K562 (cell line): ENCODE measurements at regions not wholly inside any gene's neighbourhood (a gene's known extent, or its start where the extent isn't known, plus 50 kb on each side); places are given as distances from the start of the nearest gene placed in this dataset.

Experiments used
- ATAC-seq: fragments of 200-7000 bp; cut with Tn5 transposase; 3 replicates; pipeline ENCODE4 v1.9.1; 2020; ENCODE audit warnings: moderate library complexity
- BruUV-seq: library from RNA; stranded (reverse); fragments of 400-500 nt; replicated peaks from 2 replicates; lab custom pipeline; 2021; lab: Mats Ljungman, UMichigan
- CTCF ChIA-PET: fragments of 300-600 bp; formaldehyde crosslinking; extraction: SDS; loops from one replicate; lab custom pipeline; 2021; ENCODE audit warnings: low intra/inter-chr PET ratio; lab: Yijun Ruan, JAX
- POLR2A ChIA-PET: fragments of 300-600, 350-650 bp; sonication (Branson Sonifier 250); formaldehyde crosslinking; extraction: SDS; loops from one replicate; lab custom pipeline; 2021; ENCODE audit warnings: antibody characterized with exemption, inconsistent platforms; lab: Yijun Ruan, JAX
- DNase-seq, 4 experiments: peaks; one replicate each; pipeline versions ENCODE4 v3.0.0 to v3.0.0-alpha.2; 2011 to 2018; ENCODE audit warnings: low spot score in 3 of 4, mixed read lengths in 3 of 4; ENCODE audit errors: extremely low read depth in 1 of 4
- FAIRE-seq: peaks from 2 replicates; lab custom pipeline; 2011; peaks lifted over from hg19 to GRCh38; lab: Jason Lieb, UNC
- H2AFZ ChIP-seq: 2 replicates; pipeline ENCODE4 v1.6.0; 2011; ENCODE audit warnings: low read depth, low read length, control low read depth, inconsistent platforms
- H3K27ac ChIP-seq: fragments of 200-600 bp; 3 replicates; pipeline ENCODE4 v1.8.0; 2011; ENCODE audit warnings: low read depth, mild to moderate bottlenecking, control low read depth, inconsistent platforms, low read length, moderate library complexity, mixed read lengths; ENCODE audit errors: extremely low read depth
- H3K27me3 ChIP-seq, 2 experiments: fragments of 300-600 bp in 1 of 2; 2 replicates in 1 of 2; 3 replicates in 1 of 2; pipeline versions ENCODE4 v1.6.0 to v1.8.0; 2011; ENCODE audit warnings: inconsistent platforms in 2 of 2, low read length in 2 of 2, mild to moderate bottlenecking in 1 of 2, mixed read lengths in 1 of 2, moderate library complexity in 1 of 2; ENCODE audit not compliant: control insufficient read depth in 2 of 2, insufficient read depth in 2 of 2
- H3K36me3 ChIP-seq: fragments of 300-600 bp; 3 replicates; pipeline ENCODE4 v1.8.0; 2011; ENCODE audit warnings: mild to moderate bottlenecking, low read length, inconsistent platforms; ENCODE audit not compliant: control insufficient read depth, insufficient read depth
- H3K4me1 ChIP-seq, 2 experiments: fragments of 200-600 bp in 1 of 2; replicated peaks in 1 of 2; 2 replicates in 1 of 2; 3 replicates in 1 of 2; pipeline versions ENCODE4 v1.5.1 to v1.8.0; 2011; ENCODE audit warnings: inconsistent platforms in 2 of 2, low read length in 2 of 2, mild to moderate bottlenecking in 1 of 2, mixed read lengths in 1 of 2, moderate library complexity in 1 of 2; ENCODE audit not compliant: control insufficient read depth in 2 of 2, insufficient read depth in 2 of 2
- H3K4me2 ChIP-seq: 2 replicates; pipeline ENCODE4 v1.6.1; 2011; ENCODE audit warnings: low read length, control low read depth, inconsistent platforms, mixed read lengths; ENCODE audit not compliant: insufficient read depth
- H3K4me3 ChIP-seq: fragments of 200-600 bp; sonication (generic), shearing (Covaris generic); 2 replicates; pipeline ENCODE4 v1.5.1; 2016; ENCODE audit warnings: control low read depth, inconsistent platforms
- H3K79me2 ChIP-seq: fragments of 200-600 bp; 3 replicates; pipeline ENCODE4 v1.8.0; 2011; ENCODE audit warnings: low read length, inconsistent platforms; ENCODE audit not compliant: control insufficient read depth, insufficient read depth
- H3K9ac ChIP-seq, 2 experiments: 2 replicates each; pipeline versions ENCODE4 v1.6.0 to v1.6.1; 2011; ENCODE audit warnings: low read depth in 2 of 2, low read length in 2 of 2, control low read depth in 1 of 2, inconsistent platforms in 1 of 2, mild to moderate bottlenecking in 1 of 2, mixed read lengths in 1 of 2; ENCODE audit not compliant: insufficient read depth in 1 of 2
- H3K9me1 ChIP-seq: one replicate; pipeline ENCODE4 v1.6.0; 2011; ENCODE audit warnings: inconsistent platforms, mild to moderate bottlenecking, low read length, moderate library complexity; ENCODE audit not compliant: control insufficient read depth, insufficient read depth
- H3K9me3 ChIP-seq: replicated peaks from 2 replicates; pipeline ENCODE4 v1.5.1; 2011; ENCODE audit warnings: low read depth, low read length, inconsistent platforms; ENCODE audit not compliant: control insufficient read depth, insufficient read depth
- H4K20me1 ChIP-seq: replicated peaks from 2 replicates; pipeline ENCODE4 v1.6.1; 2011; ENCODE audit warnings: low read length, inconsistent platforms, mixed read lengths; ENCODE audit not compliant: control insufficient read depth, insufficient read depth
- CHD7 ChIP-seq: fragments of 200-600 bp; sonication (generic); IDR thresholded peaks from one replicate; pipeline ENCODE4 v1.6.1; 2012; ENCODE audit warnings: mild to moderate bottlenecking, low read depth, low read length, inconsistent platforms
- DIDO1 ChIP-seq: fragments of 450-650 bp; IDR thresholded peaks from 2 replicates; pipeline ENCODE4 v1.6.1; 2016; ENCODE audit warnings: low read depth, missing biosample characterization, missing genetic modification characterization
- JUND ChIP-seq, 2 experiments: IDR thresholded peaks; 2 replicates in 1 of 2; 3 replicates in 1 of 2; pipeline ENCODE4 v1.6.1; 2011; ENCODE audit warnings: borderline replicate concordance in 2 of 2, low read depth in 2 of 2, low read length in 2 of 2, improper control_type of control experiment in 1 of 2, missing biosample characterization in 1 of 2, missing genetic modification characterization in 1 of 2, missing genetic modification reagents in 1 of 2
- MEF2A ChIP-seq: IDR thresholded peaks from 2 replicates; pipeline ENCODE4 v1.6.1; 2011; ENCODE audit warnings: low read depth, mild to moderate bottlenecking, low read length, moderate library complexity; ENCODE audit not compliant: control insufficient read depth
- NELFE ChIP-seq: IDR thresholded peaks from 2 replicates; pipeline ENCODE4 v1.6.1; 2011; ENCODE audit warnings: mild to moderate bottlenecking; ENCODE audit not compliant: insufficient read depth, insufficient read length
- RAD51 ChIP-seq: fragments of 450-650 bp; IDR thresholded peaks from 2 replicates; pipeline ENCODE4 v1.7.1; 2016; ENCODE audit warnings: low read depth, mild to moderate bottlenecking, borderline replicate concordance
- SMARCA4 ChIP-seq: fragments of 450-650 bp; IDR thresholded peaks from 2 replicates; pipeline ENCODE4 v1.6.1; 2016
- SMARCC2 ChIP-seq: fragments of 450-650 bp; IDR thresholded peaks from 2 replicates; pipeline ENCODE4 v1.6.1; 2017; ENCODE audit warnings: antibody characterized with exemption, moderate library complexity, mild to moderate bottlenecking, low read depth
- ZFP36 ChIP-seq: fragments of 150-350 bp; IDR thresholded peaks from 2 replicates; pipeline ENCODE4 v1.6.1; 2018; ENCODE audit warnings: low read length, low read depth; ENCODE audit not compliant: partially characterized antibody
- ZNF507 ChIP-seq: conservative IDR thresholded peaks from 2 replicates; pipeline ENCODE4 v1.6.1; 2017; ENCODE audit warnings: missing genetic modification characterization, missing compliant biosample characterization
- WGBS: fragments of 100-300 bp; shearing (Covaris generic); methylation state at CpG from one replicate; pipeline ENCODE4 v1.1.6; 2016; ENCODE audit warnings: low coverage, mixed read lengths; ENCODE audit not compliant: insufficient coverage; ENCODE audit errors: missing lambda C conversion rate; 5-methylcytosine and 5-hydroxymethylcytosine counted together
- in situ Hi-C: fragments of 300-500 bp; cut with MboI; formaldehyde crosslinking; loops from 4 replicates; pipeline ENCODE4 v1.15.0; 2018; ENCODE audit warnings: inconsistent platforms, mixed read lengths
- intact Hi-C: fragments of 100-400 bp; cut with micrococcal nuclease; formaldehyde crosslinking; loops from 2 replicates; pipeline ENCODE4 v1.14.2; 2022
- TF ChIP-seq, protein P1 (sequence below): IDR thresholded peaks from 3 replicates; pipeline ENCODE4 v1.6.1; 2011; ENCODE audit warnings: borderline replicate concordance, mild to moderate bottlenecking; ENCODE audit not compliant: insufficient read length, insufficient read depth

GRCh38 chr7:128151635-128152034 is 89.4 kb upstream of the LEP start:
- no peaks in the 10 kb centered on the region for H3K36me3 ChIP-seq
- no peaks in the 10 kb centered on the region for H3K79me2 ChIP-seq
- POLR2A ChIA-PET, result interaction anchor here (1.1 to 1.2 kb wide), 2 partner anchors 10 to 57 kb away, joined by 4 read pairs; no protein-coding TSS in a partner anchor
- peaks cover 36 to 51% of the 10 kb centered on the region in 2 experiments for H3K27me3 ChIP-seq
- DNase-seq (no peak), FAIRE-seq (no peak), ATAC-seq (no peak)
- peaks cover 0 to 7% of the 10 kb centered on the region in 2 experiments; a peak in 2 of 5 replicates for H3K4me1 ChIP-seq
- no peak overlapping the region for H3K9ac ChIP-seq
- H2AFZ ChIP-seq, result no peak overlapping the region
- no peaks in the 10 kb centered on the region for H3K9me3 ChIP-seq
- H3K9me1 ChIP-seq, result no peaks in the 10 kb centered on the region
- no TSS peak for BruUV-seq
- no peak overlapping the region for H3K27ac ChIP-seq
- 4% methylated on average over 9 of the region's 9 CpGs for WGBS
- intact Hi-C loops (no loop called here), in situ Hi-C loops (no loop called here)
- CTCF ChIA-PET, result no interaction called here
- H3K4me2 ChIP-seq, result no peak overlapping the region
- H4K20me1 ChIP-seq, result no peaks in the 10 kb centered on the region
- no peak overlapping the region for H3K4me3 ChIP-seq
- TF ChIP-seq NELFE (no peak), ZFP36 (no peak), DIDO1 (tag) (no peak), MEF2A (no peak), ZNF507 (no peak), SMARCC2 (no peak), SMARCA4 (no peak), JUND (IDR thresholded peaks at IDR 0.05; ENCODE audit: borderline replicate concordance, low read depth, low read length) (no peak), JUND (tag; IDR thresholded peaks at IDR 0.05; ENCODE audit: borderline replicate concordance, low read depth, low read length) (no peak), CHD7 (no peak), RAD51 (no peak)
- TF ChIP-seq, protein P1, sequence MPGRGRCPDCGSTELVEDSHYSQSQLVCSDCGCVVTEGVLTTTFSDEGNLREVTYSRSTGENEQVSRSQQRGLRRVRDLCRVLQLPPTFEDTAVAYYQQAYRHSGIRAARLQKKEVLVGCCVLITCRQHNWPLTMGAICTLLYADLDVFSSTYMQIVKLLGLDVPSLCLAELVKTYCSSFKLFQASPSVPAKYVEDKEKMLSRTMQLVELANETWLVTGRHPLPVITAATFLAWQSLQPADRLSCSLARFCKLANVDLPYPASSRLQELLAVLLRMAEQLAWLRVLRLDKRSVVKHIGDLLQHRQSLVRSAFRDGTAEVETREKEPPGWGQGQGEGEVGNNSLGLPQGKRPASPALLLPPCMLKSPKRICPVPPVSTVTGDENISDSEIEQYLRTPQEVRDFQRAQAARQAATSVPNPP, result no peak
